A549 (cell line): ENCODE measurements at regions not wholly inside any gene's neighbourhood (a gene's known extent, or its start where the extent isn't known, plus 50 kb on each side); places are given as distances from the start of the nearest gene placed in this dataset.

Experiments used
- ATAC-seq, 2 experiments: fragments of 200-7000 bp in 1 of 2; fragments of >200 bp in 1 of 2; cut with Nextera tagmentation in 1 of 2; cut with Tn5 transposase in 1 of 2; 3 replicates each; pipeline versions ENCODE4 v1.8.0 to v1.9.1; 2018 to 2020; ENCODE audit warnings: mild to moderate bottlenecking in 1 of 2, moderate library complexity in 1 of 2
- CTCF ChIA-PET: fragments of 300-600 bp; sonication (Branson Sonifier 250); formaldehyde crosslinking; extraction: SDS; loops from one replicate; lab custom pipeline; 2021; ENCODE audit warnings: antibody characterized with exemption, inconsistent platforms; lab: Yijun Ruan, JAX
- POLR2A ChIA-PET: fragments of 350-600 bp; formaldehyde crosslinking; extraction: SDS; loops from one replicate; lab custom pipeline; 2021; ENCODE audit warnings: antibody characterized with exemption, inconsistent platforms; lab: Yijun Ruan, JAX
- DNase-seq, 2 experiments: peaks; one replicate each; pipeline versions ENCODE4 v3.0.0 to v3.0.0-alpha.2; 2011 to 2016; ENCODE audit warnings: low read depth in 1 of 2, low spot score in 1 of 2
- FAIRE-seq: peaks from 2 replicates; lab custom pipeline; 2011; peaks lifted over from hg19 to GRCh38; lab: Jason Lieb, UNC
- H3K27ac ChIP-seq, 2 experiments: fragments of >200 bp; sonication (Bioruptor Twin); formaldehyde crosslinking; 3 replicates each; pipeline ENCODE4 v1.5.1; 2016 to 2017
- H3K4me1 ChIP-seq: fragments of >200 bp; sonication (Bioruptor Twin); formaldehyde crosslinking; 3 replicates; pipeline ENCODE4 v1.6.1; 2016
- H3K4me2 ChIP-seq: fragments of >200 bp; sonication (Bioruptor Twin); formaldehyde crosslinking; 3 replicates; pipeline ENCODE4 v1.6.1; 2016
- H3K4me3 ChIP-seq: fragments of >200 bp; sonication (Bioruptor Twin); formaldehyde crosslinking; 3 replicates; pipeline ENCODE4 v1.5.1; 2016
- H3K9me3 ChIP-seq: fragments of >200 bp; sonication (Bioruptor Twin); formaldehyde crosslinking; 3 replicates; pipeline ENCODE4 v1.6.1; 2016
- BHLHE40 ChIP-seq: IDR thresholded peaks from 2 replicates; pipeline ENCODE4 v1.6.1; 2012; ENCODE audit warnings: low read depth, low read length, inconsistent platforms
- CBX2 ChIP-seq: fragments of 200-600 bp; sonication (generic); IDR thresholded peaks from 2 replicates; pipeline ENCODE4 v1.6.1; 2016; ENCODE audit warnings: low read depth, mild to moderate bottlenecking, borderline replicate concordance
- CEBPB ChIP-seq, 2 experiments: fragments of >200 bp in 1 of 2; sonication (Bioruptor Twin) in 1 of 2; formaldehyde crosslinking in 1 of 2; IDR thresholded peaks; 2 replicates each; pipeline ENCODE4 v1.6.1; 2012 to 2016
- CHD4 ChIP-seq: fragments of 200-600 bp; sonication (generic); IDR thresholded peaks from 2 replicates; pipeline ENCODE4 v1.6.1; 2016; ENCODE audit warnings: antibody characterized with exemption, mild to moderate bottlenecking, borderline replicate concordance
- EHF ChIP-seq: fragments of 250-450 bp; sonication (Bioruptor Pico); IDR thresholded peaks from 2 replicates; pipeline ENCODE4 v1.5.0; 2020; ENCODE audit warnings: mild to moderate bottlenecking
- EHMT2 ChIP-seq: fragments of 200-600 bp; sonication (generic); IDR thresholded peaks from 2 replicates; pipeline ENCODE4 v1.6.1; 2016; ENCODE audit warnings: antibody characterized with exemption, low read depth, mild to moderate bottlenecking, moderate library complexity
- EP300 ChIP-seq, 2 experiments: fragments of >200 bp; sonication (Bioruptor Twin); formaldehyde crosslinking; IDR thresholded peaks; 2 replicates in 1 of 2; 3 replicates in 1 of 2; pipeline ENCODE4 v1.6.1; 2016 to 2017
- ESRRA ChIP-seq: fragments of 150-350 bp; IDR thresholded peaks from 2 replicates; pipeline ENCODE4 v1.6.1; 2014; ENCODE audit warnings: mild to moderate bottlenecking, low read length, borderline replicate concordance
- HEYL ChIP-seq: fragments of 250-450 bp; sonication (Bioruptor Pico); IDR thresholded peaks from 2 replicates; pipeline ENCODE4 v1.8.0; 2021; ENCODE audit warnings: mild to moderate bottlenecking, moderate library complexity
- HOXA7 ChIP-seq: fragments of 250-450 bp; sonication (Bioruptor Pico); IDR thresholded peaks from 2 replicates; pipeline ENCODE4 v1.5.0; 2020; ENCODE audit warnings: mild to moderate bottlenecking, moderate library complexity
- JUN ChIP-seq, 2 experiments: fragments of >200 bp; sonication (Bioruptor Twin); formaldehyde crosslinking; IDR thresholded peaks; 2 replicates in 1 of 2; 3 replicates in 1 of 2; pipeline ENCODE4 v1.6.1; 2016 to 2017
- KDM5A ChIP-seq: fragments of 200-600 bp; sonication (generic); IDR thresholded peaks from 2 replicates; pipeline ENCODE4 v1.6.1; 2016; ENCODE audit warnings: antibody characterized with exemption, mild to moderate bottlenecking
- MAZ ChIP-seq: fragments of 150-350 bp; IDR thresholded peaks from 2 replicates; pipeline ENCODE4 v1.6.1; 2014; ENCODE audit warnings: antibody characterized with exemption, low read depth, low read length, borderline replicate concordance
- NFE2L2 ChIP-seq: fragments of 150-350 bp; conservative IDR thresholded peaks from 2 replicates; pipeline ENCODE4 v1.6.1; 2014; ENCODE audit warnings: low read length
- PHF8 ChIP-seq: fragments of 200-600 bp; sonication (generic); IDR thresholded peaks from 2 replicates; pipeline ENCODE4 v1.6.1; 2016; ENCODE audit warnings: low read depth, mild to moderate bottlenecking, antibody characterized with exemption, moderate library complexity, borderline replicate concordance
- RNF2 ChIP-seq: fragments of 200-600 bp; sonication (generic); IDR thresholded peaks from 2 replicates; pipeline ENCODE4 v1.6.1; 2016; ENCODE audit warnings: low read depth, mild to moderate bottlenecking, antibody characterized with exemption, moderate library complexity, borderline replicate concordance
- TFCP2L1 ChIP-seq: fragments of 250-450 bp; sonication (Bioruptor Pico); IDR thresholded peaks from 2 replicates; pipeline ENCODE4 v1.5.0; 2021; ENCODE audit warnings: mild to moderate bottlenecking
- ZC3H11A ChIP-seq: fragments of 450-650 bp; IDR thresholded peaks from 2 replicates; pipeline ENCODE4 v1.6.1; 2014; ENCODE audit warnings: antibody characterized with exemption, mild to moderate bottlenecking
- ZFP36 ChIP-seq: fragments of 450-650 bp; IDR thresholded peaks from 2 replicates; pipeline ENCODE4 v1.6.1; 2014; ENCODE audit warnings: borderline replicate concordance; ENCODE audit not compliant: partially characterized antibody
- ZNF302 ChIP-seq: fragments of 250-450 bp; sonication (Bioruptor Pico); IDR thresholded peaks from 2 replicates; pipeline ENCODE4 v1.9.0; 2021; ENCODE audit warnings: inconsistent platforms, mild to moderate bottlenecking, moderate library complexity
- ZSCAN20 ChIP-seq: fragments of 250-450 bp; sonication (Bioruptor Pico); IDR thresholded peaks from 2 replicates; pipeline ENCODE4 v1.8.0; 2022; ENCODE audit warnings: mild to moderate bottlenecking, moderate library complexity
- WGBS: methylation state at CpG from one replicate; pipeline ENCODE4 v1.1.6; 2017; ENCODE audit errors: missing lambda C conversion rate; 5-methylcytosine and 5-hydroxymethylcytosine counted together
- TF ChIP-seq, protein P1 (sequence below): fragments of >200 bp; sonication (Bioruptor Twin); formaldehyde crosslinking; IDR thresholded peaks from 3 replicates; pipeline ENCODE4 v1.6.1; 2016
- TF ChIP-seq, protein P2 (sequence below): fragments of 450-650 bp; IDR thresholded peaks from 2 replicates; pipeline ENCODE4 v1.6.1; 2014; ENCODE audit warnings: antibody characterized with exemption
- TF ChIP-seq, protein P3 (sequence below): fragments of >200 bp; sonication (Bioruptor Twin); formaldehyde crosslinking; IDR thresholded peaks from 2 replicates; pipeline ENCODE4 v1.6.1; 2016
- TF ChIP-seq, protein P4 (sequence below): fragments of 250-450 bp; sonication (Bioruptor Pico); IDR thresholded peaks from 2 replicates; pipeline ENCODE4 v1.5.0; 2020; ENCODE audit warnings: low read depth, mild to moderate bottlenecking, moderate library complexity

DNA sequence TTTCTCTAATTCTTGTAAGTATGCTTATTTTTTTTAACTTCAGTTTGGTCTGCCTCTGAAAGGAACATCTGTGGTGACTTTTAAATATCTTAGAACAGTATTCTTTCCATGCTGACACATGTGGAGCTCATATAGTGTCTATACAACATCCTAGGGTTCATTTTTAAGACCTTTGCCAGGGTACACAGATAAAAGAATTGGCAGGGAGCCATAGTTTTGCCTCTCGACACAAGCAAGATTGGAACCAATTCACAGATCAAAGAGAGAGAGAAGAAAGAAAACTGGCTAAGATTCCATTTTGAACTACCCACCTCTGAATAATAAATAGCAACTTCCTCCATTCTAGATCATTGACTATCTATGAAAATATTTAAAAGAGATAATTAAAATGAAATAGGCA, 142.7 kb upstream of the ST6GAL2 start:
- H3K4me2 ChIP-seq, result no peak overlapping the region
- ChIA-PET CTCF (no interaction called here), POLR2A (no interaction called here)
- TF ChIP-seq CEBPB (IDR thresholded peaks at IDR 0.05) (no peak), HEYL (CRISPR knock-in tag) (no peak), KDM5A (no peak), PHF8 (no peak), ZFP36 (no peak), MAZ (no peak), TFCP2L1 (CRISPR knock-in tag) (no peak), ZNF302 (CRISPR knock-in tag) (no peak), CBX2 (no peak), BHLHE40 (no peak), ZSCAN20 (CRISPR knock-in tag) (no peak), EHF (CRISPR knock-in tag) (no peak), JUN (IDR thresholded peaks at IDR 0.05) (no peak), NFE2L2 (no peak), EHMT2 (no peak)
- TF ChIP-seq, protein P1, sequence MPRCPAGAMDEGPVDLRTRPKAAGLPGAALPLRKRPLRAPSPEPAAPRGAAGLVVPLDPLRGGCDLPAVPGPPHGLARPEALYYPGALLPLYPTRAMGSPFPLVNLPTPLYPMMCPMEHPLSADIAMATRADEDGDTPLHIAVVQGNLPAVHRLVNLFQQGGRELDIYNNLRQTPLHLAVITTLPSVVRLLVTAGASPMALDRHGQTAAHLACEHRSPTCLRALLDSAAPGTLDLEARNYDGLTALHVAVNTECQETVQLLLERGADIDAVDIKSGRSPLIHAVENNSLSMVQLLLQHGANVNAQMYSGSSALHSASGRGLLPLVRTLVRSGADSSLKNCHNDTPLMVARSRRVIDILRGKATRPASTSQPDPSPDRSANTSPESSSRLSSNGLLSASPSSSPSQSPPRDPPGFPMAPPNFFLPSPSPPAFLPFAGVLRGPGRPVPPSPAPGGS, result no peak
- TF ChIP-seq, protein P2, sequence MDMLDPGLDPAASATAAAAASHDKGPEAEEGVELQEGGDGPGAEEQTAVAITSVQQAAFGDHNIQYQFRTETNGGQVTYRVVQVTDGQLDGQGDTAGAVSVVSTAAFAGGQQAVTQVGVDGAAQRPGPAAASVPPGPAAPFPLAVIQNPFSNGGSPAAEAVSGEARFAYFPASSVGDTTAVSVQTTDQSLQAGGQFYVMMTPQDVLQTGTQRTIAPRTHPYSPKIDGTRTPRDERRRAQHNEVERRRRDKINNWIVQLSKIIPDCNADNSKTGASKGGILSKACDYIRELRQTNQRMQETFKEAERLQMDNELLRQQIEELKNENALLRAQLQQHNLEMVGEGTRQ, result no peak
- TF ChIP-seq, protein P3, sequence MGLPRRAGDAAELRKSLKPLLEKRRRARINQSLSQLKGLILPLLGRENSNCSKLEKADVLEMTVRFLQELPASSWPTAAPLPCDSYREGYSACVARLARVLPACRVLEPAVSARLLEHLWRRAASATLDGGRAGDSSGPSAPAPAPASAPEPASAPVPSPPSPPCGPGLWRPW, result no peak
- peaks cover 59% of the 10 kb centered on the region for H3K4me1 ChIP-seq
- 0 out of 3 replicates have a peak, but pooled peaks cover 5% of the 10 kb centered on the region for H3K9me3 ChIP-seq
- ATAC-seq, result no peak
- no peak for DNase-seq
- peak overlapping the region; percentile 72 to 95 for H3K27ac ChIP-seq
- 67% methylated on average over 1 of the region's 1 CpG for WGBS
- FAIRE-seq, result no peak
- no peak overlapping the region for H3K4me3 ChIP-seq

DNA sequence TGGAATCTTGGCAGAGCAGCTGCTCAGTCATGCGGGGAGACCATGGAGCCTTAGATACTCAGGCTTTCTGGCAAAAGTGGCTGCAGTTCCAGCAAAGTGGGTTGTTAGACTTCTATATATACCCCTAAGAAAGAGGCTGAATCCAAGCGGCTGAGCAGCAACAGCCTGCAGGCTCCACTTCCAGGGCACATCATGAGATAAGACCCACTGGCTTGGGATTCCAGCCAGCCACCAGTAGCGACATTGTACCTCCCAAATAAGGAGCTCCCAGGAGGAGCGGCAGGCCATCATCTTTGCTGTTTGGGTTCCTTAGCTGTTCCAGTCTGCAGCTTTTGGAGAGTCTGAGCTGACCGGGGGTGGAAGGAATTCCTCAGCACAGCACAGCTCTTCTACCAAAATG, 150.3 kb upstream of the ST6GAL2 start:
- H3K9me3 ChIP-seq, result peaks cover 2% of the 10 kb centered on the region; the same call in 1 of the 3 replicates
- WGBS, result 100% methylated on average over 4 of the region's 5 CpGs
- peaks cover 16% of the 10 kb centered on the region for H3K4me1 ChIP-seq
- H3K27ac ChIP-seq, result 0 out of 6 replicates have a peak overlapping the region, but pooled peaks of 1 of the 2 experiments have one; percentile 12
- DNase-seq (no peak), ATAC-seq (no peak), FAIRE-seq (no peak)
- POLR2A ChIA-PET, result no interaction called here
- H3K4me3 ChIP-seq, result no peak overlapping the region
- CTCF ChIA-PET, result interaction anchor here (0.9 to 1.0 kb wide), 2 partner anchors 17 to 111 kb away, joined by 4 read pairs; no protein-coding TSS in a partner anchor
- H3K4me2 ChIP-seq, result no peak overlapping the region
- TF ChIP-seq ZC3H11A (no peak), CBX2 (no peak), ESRRA (no peak), PHF8 (no peak)
- TF ChIP-seq, protein P1, result no peak

DNA sequence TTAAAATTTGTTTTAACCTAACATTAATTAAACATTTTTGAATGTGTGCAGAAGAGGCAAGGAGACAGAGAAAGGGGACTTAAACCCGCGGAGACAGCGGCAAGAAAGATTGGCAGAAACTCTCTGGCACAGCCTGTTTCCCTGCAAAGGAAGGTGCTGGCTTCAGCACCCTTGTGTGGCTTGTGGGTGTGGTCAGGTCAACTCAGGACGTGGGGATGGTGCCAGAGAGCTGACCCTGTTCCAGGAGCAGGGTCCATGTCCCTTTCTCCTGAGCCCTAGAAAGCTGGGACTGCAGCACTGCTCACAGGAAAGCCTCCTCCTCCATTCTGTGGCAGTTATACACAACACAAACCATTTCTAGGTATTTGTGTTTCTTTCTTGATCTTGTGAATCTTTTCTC, 176.2 kb upstream of the ST6GAL2 start:
- ChIA-PET CTCF (no interaction called here), POLR2A (no interaction called here)
- whole genome bisulfite sequencing, result 68% methylated on average over 4 of the region's 4 CpGs
- FAIRE-seq (no peak), ATAC-seq (no peak), DNase-seq (peak in 1 of 2 experiments; percentile 5)
- peak overlapping the region in 1 of 2 experiments; percentile 27; a peak in 1 of 6 replicates for H3K27ac ChIP-seq
- H3K4me2 ChIP-seq, result peak overlapping the region; percentile 8; the same call in 1 of the 3 replicates
- no peak overlapping the region for H3K4me3 ChIP-seq
- TF ChIP-seq ESRRA (no peak), RNF2 (no peak), CHD4 (no peak), HEYL (CRISPR knock-in tag) (no peak), HOXA7 (CRISPR knock-in tag) (no peak), EP300 (IDR thresholded peaks at IDR 0.05) (no peak), PHF8 (no peak), BHLHE40 (no peak)
- TF ChIP-seq, protein P4, sequence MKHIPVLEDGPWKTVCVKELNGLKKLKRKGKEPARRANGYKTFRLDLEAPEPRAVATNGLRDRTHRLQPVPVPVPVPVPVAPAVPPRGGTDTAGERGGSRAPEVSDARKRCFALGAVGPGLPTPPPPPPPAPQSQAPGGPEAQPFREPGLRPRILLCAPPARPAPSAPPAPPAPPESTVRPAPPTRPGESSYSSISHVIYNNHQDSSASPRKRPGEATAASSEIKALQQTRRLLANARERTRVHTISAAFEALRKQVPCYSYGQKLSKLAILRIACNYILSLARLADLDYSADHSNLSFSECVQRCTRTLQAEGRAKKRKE, result no peak
- peaks cover 9% of the 10 kb centered on the region; the same call in 1 of the 3 replicates for H3K4me1 ChIP-seq
- H3K9me3 ChIP-seq, result no peaks in the 10 kb centered on the region
